ENCODE measurements at regions not wholly inside any gene's neighbourhood (a gene's known extent, or its start where the extent isn't known, plus 50 kb on each side); places are given as distances from the start of the nearest gene placed in this dataset.

GRCh38 chr4:111048316-111048715 lies 425.4 kb upstream of the PITX2 start:
- TF ChIP-seq CTCF (conservative IDR thresholded peaks at IDR 0.05; ENCODE audit: low read length) (no peak), EZH2phosphoT487 (IDR thresholded peaks at IDR 0.05; ENCODE audit: borderline replicate concordance, low read depth, low read length) (no peak)

Measured in OCI-LY7 (cell line).